Adrenal gland (tissue), 9 donors: ENCODE measurements at regions not wholly inside any gene's neighbourhood (a gene's known extent, or its start where the extent isn't known, plus 50 kb on each side); places are given as distances from the start of the nearest gene placed in this dataset.

Source experiments
- DNase-seq, 7 donors: peaks; one replicate each; pipeline ENCODE4 v3.0.0-alpha.2; 2019 to 2020
- H3K27ac ChIP-seq, 5 donors: fragments of 200-600 bp; sonication (generic) in 4 of 5; 1 replicate in 3 of 5; 2 replicates in 2 of 5; pipeline versions ENCODE4 v1.5.1 to v1.8.0; 2016 to 2020; ENCODE audit warnings: mild to moderate bottlenecking in 1 of 5
- H3K27me3 ChIP-seq: fragments of 200-600 bp; 2 replicates; pipeline ENCODE4 v1.8.0; 2021
- H3K36me3 ChIP-seq, 2 donors: fragments of 200-600 bp; replicated peaks in 1 of 2; 1 replicate in 1 of 2; 2 replicates in 1 of 2; pipeline versions ENCODE4 v1.5.1 to v1.8.0; 2018 to 2022
- H3K4me1 ChIP-seq, 2 donors: fragments of 200-600 bp; replicated peaks in 1 of 2; 1 replicate in 1 of 2; 2 replicates in 1 of 2; pipeline versions ENCODE4 v1.5.1 to v1.8.0; 2018 to 2021
- H3K4me3 ChIP-seq, 4 donors: fragments of 200-600 bp; sonication (generic) in 3 of 4; one replicate each; pipeline ENCODE4 v1.5.1; 2016 to 2018
- H3K9me3 ChIP-seq, 3 donors: fragments of 200-600 bp; sonication (generic) in 1 of 3; replicated peaks in 1 of 3; 1 replicate in 2 of 3; 2 replicates in 1 of 3; pipeline versions ENCODE4 v1.5.1 to v1.8.0; 2016 to 2021
- CTCF ChIP-seq, 6 experiments: fragments of 450-650 bp in 4 of 6; fragments of 200-600 bp in 2 of 6; sonication (generic) in 1 of 6; IDR thresholded peaks; 1 replicate in 5 of 6; 2 replicates in 1 of 6; pipeline versions ENCODE4 v1.5.1 to v1.8.0; 2016 to 2021; ENCODE audit warnings: antibody characterized with exemption in 6 of 6, mild to moderate bottlenecking in 2 of 6, moderate library complexity in 1 of 6
- POLR2A ChIP-seq, 2 donors: fragments of 450-650 bp; IDR thresholded peaks; one replicate each; pipeline ENCODE4 v1.6.1; 2017; ENCODE audit warnings: antibody characterized with exemption in 2 of 2, mild to moderate bottlenecking in 2 of 2, moderate library complexity in 1 of 2
- WGBS, 4 donors: extraction: QIAGEN DNeasy Blood & Tissue Kit in 2 of 4; methylation state at CpG; one replicate each; pipeline versions ENCODE4 v1.1.5 to v1.1.7; 2013 to 2017; 5-methylcytosine and 5-hydroxymethylcytosine counted together
- intact Hi-C, 2 donors: fragments of 100-400 bp; cut with DNase I; formaldehyde crosslinking; loops; one replicate each; pipeline versions ENCODE4 v1.14.1 to v1.15.0; 2022 to 2023
- donor health status: healthy with polysubstance abuse.
- donor health status: Bipolar disorder and iron deficiency.
- donor health status: DM: yes; HTN: yes; CAD: no.
- donor health status: DM: no; HTN: no; CAD: no.
- donor health status: DM: no; HTN: no; CAD: no.

GRCh38 chr18:67589325-67589724 is 72.8 kb upstream of the DSEL start:
- Histone ChIP-seq H3K27ac (no peak overlapping the region), H3K4me3 (no peak overlapping the region), H3K36me3 (no peaks in the 10 kb centered on the region), H3K27me3 (no peaks in the 10 kb centered on the region), H3K4me1 (no peaks in the 10 kb centered on the region), H3K9me3 (no peaks in the 10 kb centered on the region)
- no peak for TF ChIP-seq CTCF (IDR thresholded peaks at IDR 0.05)
- TF ChIP-seq POLR2A (IDR thresholded peaks at IDR 0.05): no peak
- 85 to 89% (median 87%) methylated on average over 3 of the region's 3 CpGs for WGBS, 4 donors
- intact Hi-C loops: no loop called here
- no peak for DNase-seq

- Histone ChIP-seq H3K27me3 (no peaks in the 10 kb centered on the region), H3K27ac (no peak overlapping the region), H3K4me1 (no peaks in the 10 kb centered on the region), H3K9me3 (no peaks in the 10 kb centered on the region), H3K36me3 (no peaks in the 10 kb centered on the region), H3K4me3 (no peak overlapping the region)
- TF ChIP-seq POLR2A (IDR thresholded peaks at IDR 0.05) (no peak), CTCF (IDR thresholded peaks at IDR 0.05) (no peak)
- 59 to 87% (median 64%) methylated on average over 2 of the region's 2 CpGs for WGBS, 4 donors
- DNase-seq: no peak
- intact Hi-C loops: no loop called here
These were observed 69.6 kb upstream of the DSEL start for GRCh38 chr18:67586101-67586500.

- intact Hi-C loops: no loop called here
- Histone ChIP-seq H3K4me1 (no peaks in the 10 kb centered on the region), H3K27me3 (no peaks in the 10 kb centered on the region), H3K36me3 (no peaks in the 10 kb centered on the region), H3K27ac (no peak overlapping the region), H3K4me3 (no peak overlapping the region), H3K9me3 (no peaks in the 10 kb centered on the region)
- TF ChIP-seq CTCF (IDR thresholded peaks at IDR 0.05) (no peak), POLR2A (IDR thresholded peaks at IDR 0.05) (no peak)
- no peak for DNase-seq
- WGBS, 4 donors: 16 to 31% (median 27%) methylated on average over 1 of the region's 1 CpG
These were observed 67.1 kb upstream of the DSEL start for GRCh38 chr18:67583621-67584020.

- DNase-seq: no peak
- intact Hi-C loops: no loop called here
- no peaks in the 10 kb centered on the region for H3K27me3 ChIP-seq
- no peaks in the 10 kb centered on the region for H3K4me1 ChIP-seq
- no peak overlapping the region for H3K27ac ChIP-seq
- no peaks in the 10 kb centered on the region for H3K36me3 ChIP-seq
- H3K9me3 ChIP-seq: no peaks in the 10 kb centered on the region
- no peak for TF ChIP-seq CTCF (IDR thresholded peaks at IDR 0.05)
- TF ChIP-seq POLR2A (IDR thresholded peaks at IDR 0.05): no peak
- 40 to 43% (median 41%) methylated on average over 3 of the region's 3 CpGs for WGBS, 4 donors
- H3K4me3 ChIP-seq: no peak overlapping the region
These were observed 66.0 kb upstream of the DSEL start for GRCh38 chr18:67582488-67582887.
